ENCODE measurements at regions not wholly inside any gene's neighbourhood (a gene's known extent, or its start where the extent isn't known, plus 50 kb on each side); places are given as distances from the start of the nearest gene placed in this dataset.

DNA sequence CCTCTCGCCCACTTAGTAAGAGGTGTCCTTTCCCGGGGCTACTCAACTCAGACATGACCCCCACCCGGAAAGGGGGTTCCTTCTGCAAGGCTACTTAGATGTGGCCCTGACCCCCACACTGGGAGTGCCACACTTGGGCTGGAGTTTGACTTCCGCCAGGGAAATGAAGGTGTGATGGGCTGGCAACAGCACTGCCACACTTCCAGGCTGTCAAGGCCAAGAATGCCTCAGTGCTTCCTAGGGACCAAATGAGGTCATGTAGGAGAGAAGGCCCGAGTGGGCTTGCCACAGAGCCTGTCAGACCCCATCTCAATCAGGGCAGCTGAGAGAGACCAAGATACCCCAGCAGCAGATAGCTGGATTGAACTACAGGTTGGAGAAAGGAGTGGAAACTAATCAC is 55.5 kb downstream of the DRD1 start:
- no peak for FAIRE-seq

GRCh38 chr5:175387144-175387543 is 56.8 kb downstream of the DRD1 start:
- no peak for FAIRE-seq

DNA sequence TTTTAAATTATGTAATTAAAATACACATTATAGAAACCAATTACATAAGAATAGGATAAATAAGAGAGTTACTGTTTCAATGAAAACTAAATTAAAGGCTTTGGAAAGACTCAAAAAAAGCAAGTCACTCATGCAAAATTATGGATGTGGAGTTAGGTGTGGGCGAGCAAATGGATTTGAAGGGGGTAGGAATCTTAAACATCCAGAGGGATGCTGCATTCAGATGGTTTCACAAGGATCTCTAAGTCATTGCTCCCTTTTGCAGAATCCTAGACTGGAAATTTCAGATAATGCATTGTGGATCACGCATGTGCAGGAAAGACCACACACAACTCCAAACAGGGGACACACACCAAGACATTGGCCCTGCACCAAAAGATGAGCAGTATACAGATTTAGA is 57.5 kb downstream of the DRD1 start:
- FAIRE-seq: no peak

- no peak for FAIRE-seq
These were observed 58.2 kb downstream of the DRD1 start for GRCh38 chr5:175385691-175386362.

- no peak for FAIRE-seq
These were observed 59.0 kb downstream of the DRD1 start for GRCh38 chr5:175384724-175385552.

DNA sequence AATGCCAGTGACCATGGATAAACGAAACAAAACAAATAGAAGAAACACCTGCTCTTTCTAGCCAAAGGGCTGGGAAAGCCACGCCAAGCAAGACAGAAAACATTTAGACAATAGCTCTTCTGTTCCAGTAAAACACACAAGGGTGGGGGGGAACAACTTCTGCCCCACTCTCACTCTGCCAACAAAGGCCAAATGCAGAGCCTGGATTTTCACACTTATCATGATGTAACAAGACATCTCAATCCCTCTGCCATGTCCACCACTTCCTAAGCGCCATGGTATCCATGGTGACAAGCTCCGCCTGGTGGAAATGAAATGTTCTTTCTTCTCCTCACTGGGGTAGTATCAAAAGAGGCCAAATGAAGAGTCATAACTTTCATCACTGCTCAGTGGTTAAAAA is 60.6 kb downstream of the DRD1 start:
- no peak for FAIRE-seq

DNA sequence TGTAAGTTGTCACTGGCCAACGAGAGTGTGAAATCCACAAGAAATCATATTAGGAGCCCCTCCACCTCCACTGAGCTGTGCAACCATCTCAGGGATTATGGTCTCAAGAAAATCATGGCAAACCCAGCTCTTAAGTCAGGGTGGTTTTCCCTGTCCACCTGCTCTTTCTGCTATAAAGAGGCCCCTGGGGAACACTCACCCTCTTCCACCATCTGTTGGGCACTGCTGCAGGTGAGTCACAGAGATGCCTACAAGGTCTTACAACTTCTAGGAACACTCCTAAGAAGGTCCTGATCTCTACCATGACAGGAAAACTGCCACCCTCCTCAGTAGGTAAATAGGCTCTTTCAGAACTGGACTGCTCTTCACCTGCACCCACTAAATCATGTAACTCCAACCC is 61.8 kb downstream of the DRD1 start:
- no peak for FAIRE-seq

DNA sequence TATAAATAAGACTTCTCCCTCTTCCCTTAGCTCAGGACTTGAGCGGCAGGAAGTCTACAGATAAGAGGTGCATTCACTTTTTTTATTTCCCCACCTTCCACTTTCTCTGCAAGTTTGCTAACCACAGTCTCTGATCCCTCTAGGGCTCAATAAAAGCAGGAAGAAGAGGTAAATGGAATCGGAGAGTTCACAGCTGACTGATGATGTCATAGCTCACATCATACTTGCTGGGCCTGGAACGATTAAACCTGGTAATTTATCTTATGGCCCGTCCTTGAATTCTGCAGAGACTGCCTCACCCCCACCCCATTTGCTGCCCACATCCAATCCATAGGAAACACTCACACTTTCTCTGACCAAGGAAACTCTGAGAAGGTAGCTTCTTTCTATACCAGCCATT is 62.9 kb downstream of the DRD1 start:
- FAIRE-seq: no peak

DNA sequence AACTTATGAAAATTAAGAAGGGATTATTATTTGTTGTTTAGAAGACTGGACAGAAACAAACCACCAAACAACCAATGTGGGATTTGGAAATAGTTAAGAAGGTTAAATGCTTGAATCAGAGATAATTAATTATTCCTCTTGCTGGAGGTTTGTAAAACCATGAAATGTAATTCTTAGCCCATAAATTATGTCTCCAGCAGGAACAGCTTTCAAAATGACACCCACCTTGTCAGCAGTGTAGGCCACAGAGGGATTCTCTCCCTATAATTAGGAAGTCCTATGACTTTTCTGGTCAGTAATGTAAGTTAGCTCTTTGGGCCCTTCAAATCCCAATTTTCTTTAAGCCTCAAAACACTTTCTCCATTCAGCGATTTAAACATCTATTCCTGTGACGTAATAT is 63.3 kb downstream of the DRD1 start:
- FAIRE-seq: no peak

DNA sequence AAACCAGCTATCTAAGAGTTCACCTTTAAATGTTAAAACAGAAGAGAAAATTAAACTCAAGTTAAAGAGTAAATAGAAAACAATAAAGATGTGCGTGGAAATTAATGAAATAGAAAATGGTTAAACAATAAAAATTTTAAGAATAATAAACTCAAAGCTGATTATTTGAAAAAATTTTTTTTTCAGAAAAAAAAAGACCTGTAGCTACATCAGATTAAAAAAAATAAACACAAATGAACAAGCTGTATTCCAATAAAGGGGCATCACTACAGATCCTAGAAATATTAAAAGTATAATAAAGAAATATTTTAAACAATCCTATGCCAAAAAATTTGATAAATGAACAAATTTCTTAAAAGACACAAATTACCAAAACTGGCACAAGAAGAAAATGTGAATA is 64.1 kb downstream of the DRD1 start:
- no peak for FAIRE-seq

DNA sequence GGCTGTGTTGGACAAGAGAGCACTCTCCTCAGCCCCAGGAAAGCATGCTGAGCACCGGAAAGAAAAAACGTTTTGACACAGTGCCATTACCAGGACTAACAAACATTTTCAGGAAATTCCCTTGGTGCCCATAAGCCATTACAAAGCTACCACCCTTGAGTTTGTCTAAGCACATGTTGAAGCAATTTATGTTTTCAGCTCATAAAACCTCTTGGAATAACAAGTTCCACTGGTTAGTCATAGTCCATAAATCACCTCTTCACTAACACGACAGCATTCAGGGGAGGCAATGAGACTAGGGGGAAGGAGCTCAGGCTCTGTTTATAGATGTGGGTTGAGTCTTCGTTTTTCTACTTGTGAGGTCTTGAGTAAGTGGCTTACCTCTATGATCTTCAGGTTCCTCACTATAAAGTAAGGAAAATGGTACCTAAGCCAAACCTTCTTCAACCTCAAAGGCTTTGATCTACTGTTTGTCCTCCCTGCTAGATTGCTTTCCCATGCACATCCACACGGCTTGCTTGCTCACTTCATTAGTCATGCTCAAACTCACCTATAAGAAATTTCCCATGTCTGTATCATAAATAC is 65.4 kb downstream of the DRD1 start:
- FAIRE-seq: no peak

DNA sequence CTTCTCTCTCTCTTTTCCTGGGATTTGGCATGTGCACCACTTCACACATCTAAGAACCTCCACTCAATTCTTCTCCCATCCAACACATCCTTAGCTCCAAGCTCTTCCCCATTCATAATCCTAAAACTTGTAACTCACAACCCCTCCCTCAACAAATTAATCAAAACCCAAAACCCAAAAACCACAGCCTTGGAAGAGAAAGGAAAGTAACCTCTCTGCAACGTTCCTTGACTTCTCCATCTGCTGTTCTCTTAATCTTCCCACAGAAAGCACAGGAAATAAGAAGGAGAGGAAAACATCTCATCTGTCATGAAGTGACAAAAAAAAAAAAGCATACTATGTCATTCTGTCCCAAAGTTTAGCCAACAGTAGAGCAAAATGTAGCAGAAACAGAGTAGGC is 66.2 kb downstream of the DRD1 start:
- FAIRE-seq: no peak

GRCh38 chr5:175374166-175374875 is 69.7 kb downstream of the DRD1 start:
- no peak for FAIRE-seq

- no peak for FAIRE-seq
These were observed 78.1 kb downstream of the DRD1 start for GRCh38 chr5:175365866-175366265.

DNA sequence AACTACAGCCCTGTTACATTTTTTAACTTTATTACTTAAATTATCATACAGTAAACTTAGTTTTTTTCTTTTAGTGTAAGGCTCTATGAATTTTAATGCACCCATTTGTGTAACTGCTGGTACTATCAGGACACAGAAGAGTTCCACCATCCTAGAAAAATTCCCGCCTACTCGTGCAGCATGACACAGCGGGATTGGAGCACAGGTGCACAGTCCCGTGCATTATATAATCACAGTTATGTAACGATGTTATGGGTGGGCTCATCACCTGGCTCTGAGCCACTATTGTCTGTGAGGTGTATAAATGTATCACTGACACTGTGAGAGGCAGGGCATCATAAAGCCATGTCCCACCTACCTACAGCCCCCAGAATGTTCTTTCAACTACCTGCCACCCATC is 80.7 kb downstream of the DRD1 start:
- no peak for FAIRE-seq

GRCh38 chr5:175357995-175358394 is 86.0 kb downstream of the DRD1 start:
- no peak for FAIRE-seq

DNA sequence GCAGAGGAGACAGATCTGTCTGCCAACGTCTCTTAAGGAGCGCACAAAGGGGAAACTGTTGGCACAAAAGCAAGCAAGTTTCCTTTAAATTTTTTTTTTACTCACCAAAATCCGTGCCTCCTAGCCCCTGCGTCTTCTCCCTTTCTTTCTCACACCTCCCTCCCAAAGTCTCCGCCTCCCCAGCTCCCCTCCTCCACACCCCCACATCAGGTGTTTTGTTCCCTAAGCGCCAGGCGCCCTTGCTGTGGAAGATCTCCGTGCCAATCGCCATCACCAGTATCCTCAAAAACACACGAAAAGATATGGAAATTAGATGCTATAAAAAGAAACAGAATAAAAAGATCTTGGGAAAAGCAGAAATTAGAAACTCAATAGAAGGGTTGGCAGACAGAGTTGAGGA is 87.6 kb downstream of the DRD1 start:
- no peak for FAIRE-seq

- FAIRE-seq: no peak
These were observed 89.0 kb downstream of the DRD1 start for GRCh38 chr5:175354964-175355363.

GRCh38 chr5:175353926-175354325 is 90.1 kb downstream of the DRD1 start:
- FAIRE-seq: no peak

- FAIRE-seq: no peak
These were observed 91.9 kb downstream of the DRD1 start for GRCh38 chr5:175351897-175352590.

DNA sequence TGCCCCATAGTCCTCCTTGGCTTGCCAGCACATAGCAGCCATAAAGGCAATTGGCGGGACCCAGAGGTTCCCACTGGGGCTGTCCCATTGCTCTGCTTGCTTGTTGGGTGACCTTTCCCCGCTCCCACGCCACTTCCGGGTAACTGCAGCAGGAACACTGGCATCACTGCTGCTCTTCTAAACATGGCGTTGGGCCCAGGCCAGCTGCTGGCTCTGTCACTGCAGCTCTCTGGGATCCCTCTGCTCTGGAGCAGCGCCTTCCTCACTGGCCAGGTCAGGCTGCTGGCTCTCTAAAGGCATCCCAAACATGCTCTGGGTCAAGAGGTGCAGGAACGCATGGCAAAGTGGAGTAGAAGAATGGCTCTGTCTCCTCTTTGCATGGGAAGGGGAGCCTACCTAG is 92.9 kb downstream of the DRD1 start:
- FAIRE-seq: no peak

GRCh38 chr5:175347931-175348330 is 96.1 kb downstream of the DRD1 start:
- no peak for FAIRE-seq

DNA sequence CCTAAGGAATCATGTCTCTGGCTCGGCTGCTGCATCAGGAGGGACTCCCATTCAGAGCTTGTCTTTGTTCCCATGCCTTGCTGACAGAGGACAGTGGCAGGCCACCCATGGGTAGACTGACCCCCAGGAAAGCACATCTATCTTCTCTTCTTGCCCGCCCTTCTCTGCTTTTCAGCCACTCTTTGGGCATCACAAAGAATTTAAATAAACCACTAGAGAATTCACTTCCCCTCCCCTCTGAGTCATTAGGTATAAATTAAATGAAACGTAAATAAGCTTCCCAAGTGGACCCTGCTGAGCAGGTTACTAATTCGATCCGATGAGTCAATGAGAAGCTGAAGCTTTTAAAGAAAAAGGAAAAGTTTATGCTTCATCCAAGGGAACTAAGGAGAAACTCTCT is 97.0 kb downstream of the DRD1 start:
- FAIRE-seq: no peak

Data from endometrium (tissue), 2 donors.